B cell (primary cell): ENCODE measurements at regions not wholly inside any gene's neighbourhood (a gene's known extent, or its start where the extent isn't known, plus 50 kb on each side); places are given as distances from the start of the nearest gene placed in this dataset.

ENCODE experiments used
- ATAC-seq: fragments of 200-7000 bp; cut with Tn5 transposase; one replicate; pipeline ENCODE4 v1.10.0; 2021; ENCODE audit warnings: low read depth, mild to moderate bottlenecking, moderate number of reproducible peaks, moderate library complexity
- CTCF ChIA-PET: fragments of 350-600 bp; sonication (Branson Sonifier 250); formaldehyde crosslinking; loops from one replicate; lab custom pipeline; 2021; ENCODE audit warnings: antibody characterized with exemption, inconsistent platforms; lab: Charles Lee
- POLR2A ChIA-PET: fragments of 350-600 bp; sonication (Branson Sonifier 250); formaldehyde crosslinking; loops from one replicate; lab custom pipeline; 2021; ENCODE audit warnings: antibody characterized with exemption; lab: Charles Lee
- DNase-seq: peaks from one replicate; pipeline ENCODE4 v3.0.0; 2013
- H2AFZ ChIP-seq: 2 replicates; pipeline ENCODE4 v1.6.1; 2012; ENCODE audit warnings: mild to moderate bottlenecking, low read depth, low read length; ENCODE audit not compliant: insufficient read depth, poor library complexity, severe bottlenecking
- H3K27ac ChIP-seq, 2 donors: 1 replicate in 1 of 2; 2 replicates in 1 of 2; pipeline ENCODE4 v1.5.1; 2012 to 2013; ENCODE audit warnings: low read length in 2 of 2, mild to moderate bottlenecking in 2 of 2, moderate library complexity in 1 of 2
- H3K27me3 ChIP-seq, 4 experiments: fragments of 200-600 bp in 1 of 4; sonication (generic) in 1 of 4; replicated peaks in 1 of 4; 1 replicate in 2 of 4; 2 replicates in 2 of 4; pipeline versions ENCODE4 v1.6.1 to v1.7.0; 2013 to 2016; ENCODE audit warnings: low read length in 3 of 4, mild to moderate bottlenecking in 2 of 4, mixed read lengths in 1 of 4, moderate library complexity in 1 of 4; ENCODE audit not compliant: insufficient read depth in 4 of 4, control insufficient read depth in 3 of 4; ENCODE audit errors: control extremely low read depth in 1 of 4
- H3K36me3 ChIP-seq, 2 experiments: replicated peaks in 1 of 2; 1 replicate in 1 of 2; 2 replicates in 1 of 2; pipeline versions ENCODE4 v1.6.1 to v1.7.1; 2013; ENCODE audit warnings: low read length in 1 of 2; ENCODE audit not compliant: insufficient read depth in 2 of 2, control insufficient read depth in 1 of 2; ENCODE audit errors: control extremely low read depth in 1 of 2, extremely low read depth in 1 of 2
- H3K4me1 ChIP-seq, 2 donors: fragments of 200-600 bp in 1 of 2; sonication (generic) in 1 of 2; 1 replicate in 1 of 2; 2 replicates in 1 of 2; pipeline versions ENCODE4 v1.5.1 to v1.6.1; 2013 to 2017; ENCODE audit warnings: low read length in 2 of 2; ENCODE audit not compliant: control insufficient read depth in 2 of 2, insufficient read depth in 2 of 2
- H3K4me2 ChIP-seq: replicated peaks from 2 replicates; pipeline ENCODE3; 2012; ENCODE audit warnings: mild to moderate bottlenecking, low read depth, low read length; ENCODE audit not compliant: poor library complexity, severe bottlenecking
- H3K4me3 ChIP-seq, 5 experiments: fragments of 200-600 bp in 1 of 5; sonication (generic) in 1 of 5; 1 replicate in 3 of 5; 2 replicates in 2 of 5; pipeline versions ENCODE4 v1.5.1 to v1.7.0; 2011 to 2016; ENCODE audit warnings: low read length in 4 of 5, mild to moderate bottlenecking in 4 of 5, low read depth in 2 of 5, control low read depth in 1 of 5, moderate library complexity in 1 of 5; ENCODE audit not compliant: insufficient read depth in 1 of 5; ENCODE audit errors: control extremely low read depth in 1 of 5, extremely low read depth in 1 of 5
- H3K79me2 ChIP-seq: fragments of 200-600 bp; sonication (generic); one replicate; pipeline ENCODE4 v1.6.0; 2016; ENCODE audit warnings: low read length; ENCODE audit not compliant: control insufficient read depth, insufficient read depth
- H3K9ac ChIP-seq: fragments of 200-600 bp; sonication (generic); 2 replicates; pipeline ENCODE4 v1.6.1; 2017; ENCODE audit warnings: mild to moderate bottlenecking, low read length, moderate library complexity
- H3K9me3 ChIP-seq, 3 donors: one replicate each; pipeline versions ENCODE4 v1.6.1 to v1.7.1; 2013; ENCODE audit warnings: low read length in 2 of 3; ENCODE audit not compliant: control insufficient read depth in 2 of 3, insufficient read depth in 1 of 3; ENCODE audit errors: control extremely low read depth in 1 of 3
- H4K20me1 ChIP-seq: 2 replicates; pipeline ENCODE4 v1.6.0; 2012; ENCODE audit warnings: mild to moderate bottlenecking, low read length; ENCODE audit not compliant: insufficient read depth, control insufficient read depth, poor library complexity, severe bottlenecking
- H3K27ac Mint-ChIP-seq: one replicate; pipeline ENCODE4 v1.8.0; 2021; ENCODE audit warnings: mixed read lengths
- H3K27me3 Mint-ChIP-seq: one replicate; pipeline ENCODE4 v1.8.0; 2021; ENCODE audit warnings: mixed read lengths
- H3K4me1 Mint-ChIP-seq: one replicate; pipeline ENCODE4 v1.8.0; 2021; ENCODE audit warnings: mixed read lengths
- H3K4me3 Mint-ChIP-seq: one replicate; pipeline ENCODE4 v1.8.0; 2021; ENCODE audit warnings: mixed read lengths
- H3K9me3 Mint-ChIP-seq: one replicate; pipeline ENCODE4 v1.8.0; 2022; ENCODE audit warnings: mixed read lengths; ENCODE audit not compliant: insufficient read depth
- CTCF ChIP-seq: fragments of 200-600 bp; IDR thresholded peaks from one replicate; pipeline ENCODE4 v1.8.0; 2022; ENCODE audit warnings: antibody characterized with exemption, mild to moderate bottlenecking
- EZH2 ChIP-seq: IDR thresholded peaks from 2 replicates; pipeline ENCODE4 v1.6.1; 2012; ENCODE audit warnings: borderline replicate concordance, low read depth, mild to moderate bottlenecking, moderate library complexity, low read length; ENCODE audit not compliant: insufficient read depth, poor library complexity, severe bottlenecking
- WGBS: methylation state at CpG from one replicate; pipeline ENCODE4 v1.1.5; 2013; ENCODE audit warnings: missing lambda C conversion rate; ENCODE audit not compliant: insufficient coverage; 5-methylcytosine and 5-hydroxymethylcytosine counted together
- intact Hi-C: fragments of 100-400 bp; cut with micrococcal nuclease; formaldehyde crosslinking; loops from one replicate; pipeline ENCODE4 v1.10.0; 2022

- intact Hi-C loops = no loop called here
Measured at GRCh38 chr3:882533-882932, 210.3 kb upstream of the CNTN6 start.

More at GRCh38 chr3:882533-882932, 210.3 kb upstream of the CNTN6 start:
- no peak overlapping the region for H3K4me3 ChIP-seq
- CTCF ChIA-PET = no interaction called here
- H3K27ac ChIP-seq = no peak overlapping the region
- Mint-ChIP-seq H3K9me3 (no peaks in the 10 kb centered on the region), H3K27ac (no peak overlapping the region), H3K27me3 (no peaks in the 10 kb centered on the region), H3K4me3 (no peak overlapping the region), H3K4me1 (no peaks in the 10 kb centered on the region)
- no peaks in the 10 kb centered on the region for H4K20me1 ChIP-seq
- TF ChIP-seq EZH2 (no peak), CTCF (no peak)
- H3K9ac ChIP-seq = no peak overlapping the region
- no peak overlapping the region for H3K4me2 ChIP-seq
- H3K79me2 ChIP-seq = no peaks in the 10 kb centered on the region
- H3K27me3 ChIP-seq = no peaks in the 10 kb centered on the region
- no peak for ATAC-seq
- H3K36me3 ChIP-seq = no peaks in the 10 kb centered on the region
- no peak overlapping the region for H2AFZ ChIP-seq
- WGBS = no CpG with 5 or more reads among the region's 3 CpGs
- no peaks in the 10 kb centered on the region for H3K4me1 ChIP-seq
- POLR2A ChIA-PET = no interaction called here
- no peak for DNase-seq
- H3K9me3 ChIP-seq = no peaks in the 10 kb centered on the region
